GM12873 (cell line): ENCODE measurements at regions not wholly inside any gene's neighbourhood (a gene's known extent, or its start where the extent isn't known, plus 50 kb on each side); places are given as distances from the start of the nearest gene placed in this dataset.

ENCODE experiments used
- TF ChIP-seq, protein P1 (sequence below): IDR thresholded peaks from 2 replicates; pipeline ENCODE4 v1.5.1; 2012; ENCODE audit warnings: low read depth, mild to moderate bottlenecking, moderate library complexity, low read length, control low read depth; ENCODE audit not compliant: insufficient read depth; ENCODE audit errors: missing control alignments

DNA sequence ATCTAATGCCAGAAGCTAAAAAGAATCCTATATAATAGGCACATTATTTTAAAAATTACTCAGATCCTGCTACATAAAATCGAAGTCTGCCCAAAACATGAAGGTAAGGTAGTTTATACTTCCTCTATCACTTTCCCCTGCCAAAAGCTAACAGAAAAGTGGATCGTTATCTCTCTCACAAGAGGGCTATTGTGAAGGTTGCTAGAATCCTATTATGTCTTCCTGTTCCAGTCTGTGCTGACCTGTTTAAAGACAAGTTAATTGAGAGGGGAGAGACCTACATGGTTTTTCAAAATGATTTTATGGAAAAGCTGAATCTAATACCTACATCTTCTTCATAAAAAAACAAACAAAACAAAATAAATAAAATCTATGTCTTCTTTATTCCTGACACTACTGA, 1410.9 kb upstream of the CDH8 start:
- TF ChIP-seq, protein P1, sequence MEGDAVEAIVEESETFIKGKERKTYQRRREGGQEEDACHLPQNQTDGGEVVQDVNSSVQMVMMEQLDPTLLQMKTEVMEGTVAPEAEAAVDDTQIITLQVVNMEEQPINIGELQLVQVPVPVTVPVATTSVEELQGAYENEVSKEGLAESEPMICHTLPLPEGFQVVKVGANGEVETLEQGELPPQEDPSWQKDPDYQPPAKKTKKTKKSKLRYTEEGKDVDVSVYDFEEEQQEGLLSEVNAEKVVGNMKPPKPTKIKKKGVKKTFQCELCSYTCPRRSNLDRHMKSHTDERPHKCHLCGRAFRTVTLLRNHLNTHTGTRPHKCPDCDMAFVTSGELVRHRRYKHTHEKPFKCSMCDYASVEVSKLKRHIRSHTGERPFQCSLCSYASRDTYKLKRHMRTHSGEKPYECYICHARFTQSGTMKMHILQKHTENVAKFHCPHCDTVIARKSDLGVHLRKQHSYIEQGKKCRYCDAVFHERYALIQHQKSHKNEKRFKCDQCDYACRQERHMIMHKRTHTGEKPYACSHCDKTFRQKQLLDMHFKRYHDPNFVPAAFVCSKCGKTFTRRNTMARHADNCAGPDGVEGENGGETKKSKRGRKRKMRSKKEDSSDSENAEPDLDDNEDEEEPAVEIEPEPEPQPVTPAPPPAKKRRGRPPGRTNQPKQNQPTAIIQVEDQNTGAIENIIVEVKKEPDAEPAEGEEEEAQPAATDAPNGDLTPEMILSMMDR: no peak

DNA sequence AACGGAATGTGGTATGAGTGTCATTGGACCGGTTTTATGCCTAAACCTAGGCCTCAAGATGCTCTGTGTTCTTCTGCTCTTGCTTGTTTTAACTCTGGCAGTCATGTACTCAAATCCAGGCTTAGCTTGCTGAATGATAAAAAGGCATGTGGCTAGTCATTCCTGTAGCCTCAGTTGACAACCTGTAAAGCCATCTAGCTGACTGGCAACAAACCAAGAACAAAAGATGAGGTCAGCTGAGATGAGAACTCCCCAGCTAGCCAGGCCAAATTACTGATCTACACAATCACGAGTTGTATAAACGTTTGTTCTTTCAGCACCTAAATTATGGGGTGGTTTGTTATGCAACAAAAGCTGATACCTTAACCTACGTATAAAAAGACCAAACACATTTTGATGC, 1406.0 kb upstream of the CDH8 start:
- TF ChIP-seq, protein P1: no peak

DNA sequence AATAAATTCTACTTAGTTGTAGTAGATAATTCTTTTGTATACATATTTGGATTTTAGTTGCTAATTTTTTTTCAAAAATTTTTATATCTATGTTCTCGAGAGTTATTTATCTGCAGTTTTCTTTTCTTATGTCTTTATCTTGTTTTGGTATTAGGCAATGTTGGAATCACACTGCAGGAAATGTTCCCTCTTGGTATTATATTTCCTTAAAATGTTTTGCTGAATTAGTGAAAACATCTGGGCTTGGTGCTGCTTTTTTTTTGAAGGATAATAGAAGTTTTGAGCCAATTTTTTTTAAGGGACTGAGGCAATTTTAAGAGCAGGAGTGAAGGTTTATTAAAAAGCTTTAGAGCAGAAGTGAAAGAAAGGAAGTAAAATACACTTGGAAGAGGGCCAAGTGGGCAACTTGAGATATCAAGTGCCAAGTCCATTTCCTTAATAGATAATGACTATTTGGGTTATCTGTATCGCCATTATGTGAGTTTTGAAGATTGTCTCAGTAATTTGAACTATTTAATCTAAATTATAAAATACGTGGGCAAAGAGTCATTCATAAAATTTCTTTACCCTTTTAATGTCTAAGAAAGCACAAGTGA, 1390.1 kb upstream of the CDH8 start:
- TF ChIP-seq, protein P1: no peak

DNA sequence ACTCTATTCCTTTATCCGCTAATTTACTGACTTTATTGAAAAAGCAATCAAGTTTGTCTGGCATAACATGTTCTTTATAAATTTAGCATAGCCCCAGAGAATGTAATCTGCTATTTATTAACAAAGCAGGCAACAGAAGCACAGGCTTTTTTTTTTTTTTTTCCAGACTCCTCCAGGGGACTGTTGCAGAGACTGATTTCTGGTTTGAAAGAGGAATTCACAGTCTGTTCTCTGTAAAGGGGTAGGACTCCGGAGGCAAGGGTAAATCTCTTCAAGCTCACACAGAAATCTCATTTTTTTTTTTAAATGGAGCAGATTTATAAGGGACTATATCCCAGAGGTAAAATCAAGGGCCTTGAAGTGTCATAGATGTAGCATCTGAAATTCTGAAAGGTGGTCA, 1386.5 kb upstream of the CDH8 start:
- TF ChIP-seq, protein P1: no peak

DNA sequence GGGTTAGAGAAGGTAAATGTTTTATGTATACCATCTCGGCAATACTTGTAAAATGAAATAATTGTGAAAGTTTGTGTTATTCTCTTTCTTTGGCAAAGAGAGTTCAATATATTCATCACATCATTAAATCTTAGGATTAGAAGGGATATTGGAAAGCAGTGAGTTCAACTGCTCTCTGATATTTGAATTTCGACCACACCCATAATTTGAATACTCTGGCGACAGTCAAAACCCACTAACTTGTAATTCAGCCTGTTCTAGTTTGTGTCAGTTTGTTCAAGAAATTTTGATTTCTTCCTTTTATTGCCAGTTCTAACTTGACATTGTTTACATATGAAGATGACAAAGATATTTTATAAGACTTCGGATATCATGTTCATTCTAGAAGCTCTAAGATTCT, 1380.5 kb upstream of the CDH8 start:
- TF ChIP-seq, protein P1: no peak

DNA sequence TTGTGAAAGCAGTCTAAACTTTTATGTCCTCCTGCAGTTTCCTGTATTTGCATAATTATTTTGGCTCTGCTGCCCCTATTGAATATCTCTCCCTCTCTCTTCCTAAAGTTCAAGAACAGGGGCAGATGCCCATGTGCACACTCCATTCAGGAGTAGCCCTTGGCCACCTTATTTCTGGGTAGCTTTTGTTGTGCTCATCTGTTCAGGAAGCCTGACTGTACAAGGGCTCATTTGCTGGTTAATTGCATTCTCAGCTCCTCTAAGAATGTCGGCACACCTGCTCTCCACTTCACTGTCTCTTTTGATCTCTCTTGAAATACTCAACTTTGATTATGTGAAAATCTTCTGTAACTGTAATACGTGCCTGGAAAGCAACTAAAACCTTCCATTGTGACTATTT, 1378.8 kb upstream of the CDH8 start:
- TF ChIP-seq, protein P1: no peak

DNA sequence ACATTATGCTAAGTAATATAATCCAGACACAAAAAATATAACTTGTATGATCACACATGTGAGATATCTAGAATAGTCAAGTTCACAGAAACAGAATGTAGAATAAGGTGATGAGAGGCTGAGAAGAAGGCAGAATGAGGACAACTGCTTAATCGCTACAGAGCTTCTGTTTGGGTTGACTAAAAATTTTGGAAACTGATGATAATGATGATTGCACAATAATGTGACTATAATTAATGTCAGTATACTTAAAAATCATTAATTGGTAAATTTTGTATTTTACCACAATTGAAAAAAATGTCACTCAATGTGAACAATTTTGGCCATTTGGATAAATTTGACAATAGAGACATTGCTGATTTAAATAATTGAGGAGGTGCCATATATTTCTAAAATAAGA, 1374.4 kb upstream of the CDH8 start:
- TF ChIP-seq, protein P1: no peak

DNA sequence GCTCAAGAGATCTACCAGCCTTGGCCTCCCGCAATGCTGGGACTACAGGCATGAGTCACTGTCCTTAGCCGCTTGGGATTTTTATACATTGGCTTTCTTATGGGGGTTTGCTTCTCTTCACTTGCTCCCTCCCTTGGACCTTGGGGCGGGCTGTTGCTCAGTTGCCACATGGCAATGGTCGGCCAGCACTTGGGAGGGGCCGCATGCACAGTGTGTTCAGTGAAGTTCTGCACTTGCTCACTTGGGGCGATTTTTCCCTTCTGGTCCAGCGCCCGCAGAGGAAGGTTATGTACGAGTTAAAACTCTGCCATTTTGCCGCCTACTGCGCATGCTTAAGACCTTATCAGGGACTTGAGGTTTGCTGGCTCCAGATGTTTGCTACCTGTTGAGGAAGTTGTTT, 1367.6 kb upstream of the CDH8 start:
- TF ChIP-seq, protein P1: no peak
